HEK293 (cell line): ENCODE measurements at regions not wholly inside any gene's neighbourhood (a gene's known extent, or its start where the extent isn't known, plus 50 kb on each side); places are given as distances from the start of the nearest gene placed in this dataset.

ENCODE experiments used
- PRDM1 ChIP-seq: fragments of 450-650 bp; formaldehyde crosslinking; IDR thresholded peaks from 2 replicates; pipeline ENCODE4; 2016; ENCODE audit warnings: missing biosample characterization, missing genetic modification characterization
- ZEB2 ChIP-seq: fragments of 450-650 bp; formaldehyde crosslinking; IDR thresholded peaks from 2 replicates; pipeline ENCODE4 v1.5.1; 2016; ENCODE audit warnings: missing biosample characterization, missing genetic modification characterization
- ZNF10 ChIP-seq: fragments of 450-650 bp; formaldehyde crosslinking; IDR thresholded peaks from 2 replicates; pipeline ENCODE4 v1.5.1; 2017; ENCODE audit warnings: missing biosample characterization, missing genetic modification characterization
- ZNF184 ChIP-seq: fragments of 450-650 bp; IDR thresholded peaks from 2 replicates; pipeline ENCODE4 v1.5.1; 2018; ENCODE audit warnings: missing biosample characterization, mild to moderate bottlenecking, missing genetic modification characterization
- ZNF830 ChIP-seq: fragments of 450-650 bp; IDR thresholded peaks from 2 replicates; pipeline ENCODE4 v1.5.0; 2018; ENCODE audit warnings: missing biosample characterization, missing genetic modification characterization, low read depth, mild to moderate bottlenecking, moderate library complexity
- TF ChIP-seq, protein P1 (sequence below): fragments of 450-650 bp; formaldehyde crosslinking; IDR thresholded peaks from 2 replicates; pipeline ENCODE4 v1.5.1; 2017; ENCODE audit warnings: missing biosample characterization, missing genetic modification characterization
- TF ChIP-seq, protein P2 (sequence below): fragments of 450-650 bp; formaldehyde crosslinking; IDR thresholded peaks from 2 replicates; pipeline ENCODE4 v1.5.1; 2016; ENCODE audit warnings: missing biosample characterization, missing genetic modification characterization
- TF ChIP-seq, protein P3 (sequence below): fragments of 450-650 bp; formaldehyde crosslinking; IDR thresholded peaks from 2 replicates; pipeline ENCODE4 v1.5.1; 2016; ENCODE audit warnings: missing biosample characterization, missing genetic modification characterization
- TF ChIP-seq, protein P4 (sequence below): fragments of 450-650 bp; formaldehyde crosslinking; IDR thresholded peaks from 2 replicates; pipeline ENCODE4 v1.5.1; 2016; ENCODE audit warnings: missing biosample characterization, missing genetic modification characterization

DNA sequence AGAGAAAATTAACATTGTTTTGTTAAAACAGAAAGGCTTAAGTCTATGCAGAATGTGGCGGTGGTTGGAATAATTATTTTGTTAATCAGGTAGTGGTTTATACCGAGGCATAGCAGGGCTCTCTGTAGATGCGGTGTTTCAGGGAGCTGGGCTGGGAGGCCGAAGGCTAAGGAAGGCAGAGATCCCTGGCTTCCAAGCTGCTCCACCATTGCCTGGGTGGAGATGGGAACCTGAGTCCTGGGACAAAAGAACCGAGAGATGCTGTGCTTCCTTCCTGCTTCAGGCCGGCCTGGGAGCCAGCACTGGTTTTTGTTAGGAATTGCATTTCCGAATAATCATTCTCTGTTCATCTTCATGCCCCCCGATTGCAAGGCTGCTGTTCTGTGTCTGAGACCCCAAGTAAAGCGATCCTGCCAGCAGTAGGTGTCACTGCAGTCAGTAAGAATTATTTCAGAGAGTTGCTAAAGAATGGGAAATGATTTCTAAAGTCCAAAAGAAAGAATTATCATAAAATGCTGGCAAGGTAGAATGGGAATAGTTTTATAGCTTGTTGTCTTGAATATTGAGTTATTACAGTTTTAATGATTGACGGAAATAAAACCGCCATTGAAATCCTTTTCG, 824.9 kb downstream of the GALR1 start:
- TF ChIP-seq, protein P1, sequence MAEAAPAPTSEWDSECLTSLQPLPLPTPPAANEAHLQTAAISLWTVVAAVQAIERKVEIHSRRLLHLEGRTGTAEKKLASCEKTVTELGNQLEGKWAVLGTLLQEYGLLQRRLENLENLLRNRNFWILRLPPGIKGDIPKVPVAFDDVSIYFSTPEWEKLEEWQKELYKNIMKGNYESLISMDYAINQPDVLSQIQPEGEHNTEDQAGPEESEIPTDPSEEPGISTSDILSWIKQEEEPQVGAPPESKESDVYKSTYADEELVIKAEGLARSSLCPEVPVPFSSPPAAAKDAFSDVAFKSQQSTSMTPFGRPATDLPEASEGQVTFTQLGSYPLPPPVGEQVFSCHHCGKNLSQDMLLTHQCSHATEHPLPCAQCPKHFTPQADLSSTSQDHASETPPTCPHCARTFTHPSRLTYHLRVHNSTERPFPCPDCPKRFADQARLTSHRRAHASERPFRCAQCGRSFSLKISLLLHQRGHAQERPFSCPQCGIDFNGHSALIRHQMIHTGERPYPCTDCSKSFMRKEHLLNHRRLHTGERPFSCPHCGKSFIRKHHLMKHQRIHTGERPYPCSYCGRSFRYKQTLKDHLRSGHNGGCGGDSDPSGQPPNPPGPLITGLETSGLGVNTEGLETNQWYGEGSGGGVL (tag by site-specific recombination): no peak
- TF ChIP-seq ZNF830 (tag by site-specific recombination) (no peak), ZNF184 (tag by site-specific recombination) (no peak), ZNF10 (tag by site-specific recombination) (no peak), ZEB2 (tag by site-specific recombination) (no peak), PRDM1 (tag by site-specific recombination) (no peak)
- TF ChIP-seq, protein P2, sequence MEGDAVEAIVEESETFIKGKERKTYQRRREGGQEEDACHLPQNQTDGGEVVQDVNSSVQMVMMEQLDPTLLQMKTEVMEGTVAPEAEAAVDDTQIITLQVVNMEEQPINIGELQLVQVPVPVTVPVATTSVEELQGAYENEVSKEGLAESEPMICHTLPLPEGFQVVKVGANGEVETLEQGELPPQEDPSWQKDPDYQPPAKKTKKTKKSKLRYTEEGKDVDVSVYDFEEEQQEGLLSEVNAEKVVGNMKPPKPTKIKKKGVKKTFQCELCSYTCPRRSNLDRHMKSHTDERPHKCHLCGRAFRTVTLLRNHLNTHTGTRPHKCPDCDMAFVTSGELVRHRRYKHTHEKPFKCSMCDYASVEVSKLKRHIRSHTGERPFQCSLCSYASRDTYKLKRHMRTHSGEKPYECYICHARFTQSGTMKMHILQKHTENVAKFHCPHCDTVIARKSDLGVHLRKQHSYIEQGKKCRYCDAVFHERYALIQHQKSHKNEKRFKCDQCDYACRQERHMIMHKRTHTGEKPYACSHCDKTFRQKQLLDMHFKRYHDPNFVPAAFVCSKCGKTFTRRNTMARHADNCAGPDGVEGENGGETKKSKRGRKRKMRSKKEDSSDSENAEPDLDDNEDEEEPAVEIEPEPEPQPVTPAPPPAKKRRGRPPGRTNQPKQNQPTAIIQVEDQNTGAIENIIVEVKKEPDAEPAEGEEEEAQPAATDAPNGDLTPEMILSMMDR: no peak
- TF ChIP-seq, protein P3, sequence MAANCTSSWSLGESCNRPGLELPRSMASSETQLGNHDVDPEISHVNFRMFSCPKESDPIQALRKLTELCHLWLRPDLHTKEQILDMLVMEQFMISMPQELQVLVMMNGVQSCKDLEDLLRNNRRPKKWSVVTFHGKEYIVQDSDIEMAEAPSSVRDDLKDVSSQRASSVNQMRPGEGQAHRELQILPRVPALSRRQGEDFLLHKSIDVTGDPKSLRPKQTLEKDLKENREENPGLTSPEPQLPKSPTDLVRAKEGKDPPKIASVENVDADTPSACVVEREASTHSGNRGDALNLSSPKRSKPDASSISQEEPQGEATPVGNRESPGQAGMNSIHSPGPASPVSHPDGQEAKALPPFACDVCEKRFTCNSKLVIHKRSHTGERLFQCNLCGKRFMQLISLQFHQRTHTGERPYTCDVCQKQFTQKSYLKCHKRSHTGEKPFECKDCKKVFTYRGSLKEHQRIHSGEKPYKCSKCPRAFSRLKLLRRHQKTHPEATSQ: no peak
- TF ChIP-seq, protein P4, sequence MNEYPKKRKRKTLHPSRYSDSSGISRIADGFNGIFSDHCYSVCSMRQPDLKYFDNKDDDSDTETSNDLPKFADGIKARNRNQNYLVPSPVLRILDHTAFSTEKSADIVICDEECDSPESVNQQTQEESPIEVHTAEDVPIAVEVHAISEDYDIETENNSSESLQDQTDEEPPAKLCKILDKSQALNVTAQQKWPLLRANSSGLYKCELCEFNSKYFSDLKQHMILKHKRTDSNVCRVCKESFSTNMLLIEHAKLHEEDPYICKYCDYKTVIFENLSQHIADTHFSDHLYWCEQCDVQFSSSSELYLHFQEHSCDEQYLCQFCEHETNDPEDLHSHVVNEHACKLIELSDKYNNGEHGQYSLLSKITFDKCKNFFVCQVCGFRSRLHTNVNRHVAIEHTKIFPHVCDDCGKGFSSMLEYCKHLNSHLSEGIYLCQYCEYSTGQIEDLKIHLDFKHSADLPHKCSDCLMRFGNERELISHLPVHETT (tag by site-specific recombination): no peak
